T-helper 9 cell (primary cell): ENCODE measurements at regions not wholly inside any gene's neighbourhood (a gene's known extent, or its start where the extent isn't known, plus 50 kb on each side); places are given as distances from the start of the nearest gene placed in this dataset.
"Not testable (repeated sequence)": the region's sequence is repeated elsewhere in the genome, so short reads cannot be mapped to it uniquely, and the experiment has no call there.

Experiments
- DNase-seq: peaks from one replicate; pipeline ENCODE4 v3.0.0-alpha.2; 2020

- DNase-seq: no peak
Measured at GRCh38 chr5:82596451-82596850, 318.3 kb upstream of the RPS23 start.

- DNase-seq: no peak
Measured at GRCh38 chr5:82595113-82595512, 317.0 kb upstream of the RPS23 start.

GRCh38 chr5:82594097-82594496 is 315.9 kb upstream of the RPS23 start:
- DNase-seq: no peak

GRCh38 chr5:82593481-82593880 is 315.3 kb upstream of the RPS23 start:
- DNase-seq: no peak

- no peak for DNase-seq
Measured at GRCh38 chr5:82591021-82591515, 312.9 kb upstream of the RPS23 start.

- DNase-seq: no peak
Measured at GRCh38 chr5:82590112-82590511, 312.0 kb upstream of the RPS23 start.

- DNase-seq: no peak
Measured at GRCh38 chr5:82586661-82587310, 308.6 kb upstream of the RPS23 start.

GRCh38 chr5:82586181-82586580 is 308.0 kb upstream of the RPS23 start:
- DNase-seq: no peak

GRCh38 chr5:82584631-82585030 is 306.5 kb upstream of the RPS23 start:
- no peak for DNase-seq

- DNase-seq: not testable (repeated sequence)
Measured at GRCh38 chr5:82583331-82583730, 305.2 kb upstream of the RPS23 start.

- DNase-seq: no peak
Measured at GRCh38 chr5:82564963-82565362, 286.8 kb upstream of the RPS23 start.

GRCh38 chr5:82563745-82564144 is 285.6 kb upstream of the RPS23 start:
- DNase-seq: no peak

GRCh38 chr5:82562696-82563240 is 284.6 kb upstream of the RPS23 start:
- DNase-seq: no peak

- DNase-seq: no peak
Measured at GRCh38 chr5:82561797-82562196, 283.6 kb upstream of the RPS23 start.

GRCh38 chr5:82560969-82561368 is 282.8 kb upstream of the RPS23 start:
- no peak for DNase-seq

GRCh38 chr5:82560561-82560960 is 282.4 kb upstream of the RPS23 start:
- DNase-seq: no peak

- no peak for DNase-seq
Measured at GRCh38 chr5:82551840-82552385, 273.8 kb upstream of the RPS23 start.

GRCh38 chr5:82551192-82551591 is 273.0 kb upstream of the RPS23 start:
- DNase-seq: no peak

GRCh38 chr5:82549263-82549662 is 271.1 kb upstream of the RPS23 start:
- no peak for DNase-seq

GRCh38 chr5:82544004-82544403 is 265.9 kb upstream of the RPS23 start:
- DNase-seq: no peak

- DNase-seq: no peak
Measured at GRCh38 chr5:82540301-82540700, 262.1 kb upstream of the RPS23 start.

GRCh38 chr5:82538339-82539034 is 260.3 kb upstream of the RPS23 start:
- no peak for DNase-seq

GRCh38 chr5:82537687-82538306 is 259.6 kb upstream of the RPS23 start:
- DNase-seq: no peak
